Gastroesophageal sphincter (tissue), 4 donors: ENCODE measurements at regions not wholly inside any gene's neighbourhood (a gene's known extent, or its start where the extent isn't known, plus 50 kb on each side); places are given as distances from the start of the nearest gene placed in this dataset.

Source experiments
- ATAC-seq: fragments of 150-250 bp; one replicate; pipeline ENCODE4 v1.9.1; 2016; ENCODE audit warnings: mild to moderate bottlenecking, moderate library complexity
- H3K27ac ChIP-seq, 4 donors: fragments of 200-600 bp; sonication (generic) in 3 of 4; 1 replicate in 3 of 4; 2 replicates in 1 of 4; pipeline ENCODE4 v1.5.1; 2016 to 2019
- H3K27me3 ChIP-seq: fragments of 200-600 bp; sonication (generic); one replicate; pipeline ENCODE4 v1.5.1; 2019
- H3K36me3 ChIP-seq, 2 donors: fragments of 200-600 bp; sonication (generic); one replicate each; pipeline ENCODE4 v1.5.1; 2019; ENCODE audit warnings: control low read depth in 1 of 2
- H3K4me1 ChIP-seq, 3 donors: fragments of 200-600 bp; sonication (generic); 1 replicate in 2 of 3; 2 replicates in 1 of 3; pipeline ENCODE4 v1.5.1; 2016 to 2019; ENCODE audit warnings: control low read depth in 2 of 3
- H3K4me3 ChIP-seq, 2 donors: fragments of 200-600 bp; sonication (generic); one replicate each; pipeline ENCODE4 v1.5.1; 2019; ENCODE audit warnings: mild to moderate bottlenecking in 1 of 2, moderate library complexity in 1 of 2
- H3K9me3 ChIP-seq, 3 donors: fragments of 200-600 bp; sonication (generic); one replicate each; pipeline ENCODE4 v1.5.1; 2017 to 2019; ENCODE audit warnings: control low read depth in 2 of 3
- CTCF ChIP-seq, 4 experiments: fragments of 200-600 bp in 2 of 4; fragments of 450-650 bp in 2 of 4; sonication (generic) in 1 of 4; IDR thresholded peaks; one replicate each; pipeline ENCODE4 v1.5.1; 2017 to 2019; ENCODE audit warnings: antibody characterized with exemption in 4 of 4, mild to moderate bottlenecking in 2 of 4, moderate library complexity in 2 of 4
- EP300 ChIP-seq: sonication (generic); formaldehyde crosslinking; IDR thresholded peaks from one replicate; pipeline ENCODE4 v1.6.1; 2017; ENCODE audit warnings: antibody characterized with exemption, mild to moderate bottlenecking
- POLR2A ChIP-seq, 2 donors: fragments of 450-650 bp; IDR thresholded peaks; one replicate each; pipeline ENCODE4 v1.6.1; 2017; ENCODE audit warnings: antibody characterized with exemption in 2 of 2, mild to moderate bottlenecking in 2 of 2, moderate library complexity in 1 of 2
- POLR2AphosphoS5 ChIP-seq: sonication (generic); formaldehyde crosslinking; IDR thresholded peaks from one replicate; pipeline ENCODE4 v1.6.1; 2017; ENCODE audit warnings: antibody characterized with exemption
- WGBS, 2 donors: methylation state at CpG; one replicate each; pipeline ENCODE4 v1.1.5; 2018; ENCODE audit warnings: low coverage in 1 of 2; 5-methylcytosine and 5-hydroxymethylcytosine counted together

DNA sequence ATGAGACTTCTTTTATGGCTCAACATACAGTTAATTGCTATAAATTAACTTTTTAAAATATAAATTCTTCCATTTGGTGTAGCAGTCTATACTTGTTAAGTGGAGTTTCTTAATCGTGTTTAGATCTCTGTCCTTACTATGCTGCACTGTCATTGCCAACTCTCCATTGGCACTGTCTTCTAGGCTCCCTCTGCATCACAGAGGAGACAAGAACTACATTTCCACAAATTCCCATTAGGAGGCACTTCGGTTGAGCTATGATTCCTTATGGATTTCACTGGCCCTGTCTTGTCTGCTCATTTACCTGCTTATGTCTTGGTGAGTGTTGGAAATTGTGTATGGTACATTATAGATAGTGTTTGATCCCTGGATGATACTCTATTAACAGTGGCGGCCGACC is 630.9 kb upstream of the ATXN7L3B start:
- no peaks in the 10 kb centered on the region for H3K9me3 ChIP-seq
- H3K27ac ChIP-seq: no peak overlapping the region
- H3K36me3 ChIP-seq: no peaks in the 10 kb centered on the region
- H3K27me3 ChIP-seq: no peaks in the 10 kb centered on the region
- ATAC-seq: no peak
- no peak for TF ChIP-seq POLR2AphosphoS5
- TF ChIP-seq EP300: no peak
- no peak for TF ChIP-seq POLR2A (IDR thresholded peaks at IDR 0.05)
- TF ChIP-seq CTCF (IDR thresholded peaks at IDR 0.05): no peak
- no peaks in the 10 kb centered on the region for H3K4me1 ChIP-seq
- 80 to 94% methylated on average over 3 to 4 of the region's 4 CpGs for WGBS, 2 donors
- H3K4me3 ChIP-seq: no peak overlapping the region

GRCh38 chr12:73935817-73936216 is 601.8 kb upstream of the ATXN7L3B start:
- Histone ChIP-seq H3K9me3 (no peaks in the 10 kb centered on the region), H3K27me3 (no peaks in the 10 kb centered on the region), H3K36me3 (no peaks in the 10 kb centered on the region), H3K27ac (no peak overlapping the region), H3K4me3 (no peak overlapping the region), H3K4me1 (no peaks in the 10 kb centered on the region)
- TF ChIP-seq EP300: no peak
- 17 to 29% methylated on average over 1 of the region's 1 CpG for WGBS, 2 donors
- ATAC-seq: no peak

GRCh38 chr12:73947326-73948026 is 590.2 kb upstream of the ATXN7L3B start:
- 63 to 71% methylated on average over 7 to 8 of the region's 8 CpGs for WGBS, 2 donors
- no peak for ATAC-seq
- Histone ChIP-seq H3K27me3 (no peaks in the 10 kb centered on the region), H3K4me1 (no peaks in the 10 kb centered on the region), H3K9me3 (no peaks in the 10 kb centered on the region), H3K4me3 (no peak overlapping the region), H3K36me3 (no peaks in the 10 kb centered on the region), H3K27ac (no peak overlapping the region)
- TF ChIP-seq POLR2A (IDR thresholded peaks at IDR 0.05) (no peak), CTCF (IDR thresholded peaks at IDR 0.05) (no peak), POLR2AphosphoS5 (no peak), EP300 (no peak)

GRCh38 chr12:73950507-73950906 is 587.1 kb upstream of the ATXN7L3B start:
- TF ChIP-seq POLR2A (IDR thresholded peaks at IDR 0.05): no peak
- TF ChIP-seq POLR2AphosphoS5: no peak
- TF ChIP-seq EP300: no peak
- 18 to 31% methylated on average over 1 of the region's 1 CpG for WGBS, 2 donors
- no peak for ATAC-seq

DNA sequence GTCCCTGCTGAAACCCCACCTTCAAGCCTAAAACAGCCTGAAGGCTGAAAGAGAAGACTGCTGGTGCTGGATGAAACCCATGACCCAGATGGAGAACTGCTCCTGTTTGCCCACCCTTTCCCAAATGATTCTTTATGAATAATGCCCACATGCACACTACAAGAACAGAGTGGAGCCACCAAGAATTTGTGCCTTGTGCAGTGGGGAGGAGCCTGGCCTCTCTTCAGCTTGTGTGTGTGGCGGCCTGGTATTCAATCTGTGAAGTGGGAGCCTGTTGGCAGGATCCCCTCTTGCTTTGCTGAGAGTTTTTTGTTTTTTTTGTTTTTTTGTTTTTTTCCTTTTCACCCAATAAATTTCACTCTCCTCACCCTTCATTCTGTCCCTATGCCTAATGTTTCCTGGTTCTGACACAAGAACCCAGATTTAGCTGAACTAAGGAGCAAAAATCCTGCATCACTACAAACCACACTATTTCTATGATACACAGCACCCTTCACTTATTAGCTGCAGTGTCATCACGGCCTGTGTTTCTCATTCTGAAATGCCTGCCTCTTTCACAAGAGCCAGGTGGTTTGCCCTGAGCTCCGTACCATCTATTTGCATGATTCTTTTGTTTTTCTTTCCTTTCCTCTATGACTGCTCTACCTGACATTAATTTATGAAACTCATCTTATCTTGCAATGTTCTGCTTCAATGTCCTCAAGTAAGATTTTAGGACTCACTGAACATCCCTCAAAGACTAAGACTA is 585.5 kb upstream of the ATXN7L3B start:
- 67 to 76% methylated on average over 3 of the region's 3 CpGs for WGBS, 2 donors
- no peak for TF ChIP-seq POLR2AphosphoS5
- TF ChIP-seq EP300: no peak
- no peak for TF ChIP-seq POLR2A (IDR thresholded peaks at IDR 0.05)
- no peak for TF ChIP-seq CTCF (IDR thresholded peaks at IDR 0.05)
- no peak for ATAC-seq
- H3K27ac ChIP-seq: no peak overlapping the region
- H3K36me3 ChIP-seq: no peaks in the 10 kb centered on the region
- H3K27me3 ChIP-seq: no peaks in the 10 kb centered on the region
- H3K4me3 ChIP-seq: no peak overlapping the region
- H3K9me3 ChIP-seq: no peaks in the 10 kb centered on the region
- H3K4me1 ChIP-seq: no peaks in the 10 kb centered on the region

More at GRCh38 chr12:73950507-73950906, 587.1 kb upstream of the ATXN7L3B start:
- H3K9me3 ChIP-seq: no peaks in the 10 kb centered on the region
- H3K27ac ChIP-seq: no peak overlapping the region
- no peaks in the 10 kb centered on the region for H3K4me1 ChIP-seq
- H3K27me3 ChIP-seq: no peaks in the 10 kb centered on the region
- H3K36me3 ChIP-seq: no peaks in the 10 kb centered on the region
- H3K4me3 ChIP-seq: no peak overlapping the region

DNA sequence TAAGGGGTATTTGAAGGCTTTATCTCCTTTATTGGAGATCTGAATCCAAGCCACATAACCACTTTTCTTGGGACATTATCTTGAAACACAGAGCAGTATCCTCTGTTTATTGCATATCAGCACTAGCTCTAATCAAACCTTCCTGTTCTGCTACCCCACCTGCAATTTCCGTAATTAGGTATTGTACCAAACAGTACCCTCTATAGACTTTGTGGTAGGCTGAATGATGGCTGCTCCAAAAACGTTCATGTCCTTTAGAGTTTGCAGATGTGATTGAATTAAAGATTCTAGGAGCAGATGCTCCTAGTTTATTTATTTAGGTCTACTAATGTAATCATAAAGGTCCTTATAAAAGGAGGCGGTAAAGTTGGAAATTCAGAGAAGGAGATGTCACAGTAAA is 573.0 kb upstream of the ATXN7L3B start:
- no peak for ATAC-seq

More for the DNA sequence above, 573.0 kb upstream of the ATXN7L3B start:
- 41 to 63% methylated on average over 3 of the region's 3 CpGs for WGBS, 2 donors
- Histone ChIP-seq H3K9me3 (no peaks in the 10 kb centered on the region), H3K27ac (no peak overlapping the region), H3K36me3 (no peaks in the 10 kb centered on the region), H3K27me3 (no peaks in the 10 kb centered on the region), H3K4me3 (no peak overlapping the region), H3K4me1 (no peaks in the 10 kb centered on the region)
- TF ChIP-seq EP300 (no peak), CTCF (IDR thresholded peaks at IDR 0.05) (no peak), POLR2AphosphoS5 (no peak), POLR2A (IDR thresholded peaks at IDR 0.05) (no peak)
